Coronary artery (tissue), 2 donors: ENCODE measurements at regions not wholly inside any gene's neighbourhood (a gene's known extent, or its start where the extent isn't known, plus 50 kb on each side); places are given as distances from the start of the nearest gene placed in this dataset.
A peak's percentile ranks its signal among the peaks of the same experiment; 100 is the strongest.

Experiments used
- DNase-seq: peaks from one replicate; pipeline ENCODE4 v3.0.0-alpha.2; 2017; ENCODE audit warnings: low spot score
- H3K27ac ChIP-seq, 2 donors: fragments of 200-600 bp; sonication (generic); one replicate each; pipeline ENCODE4 v1.5.1; 2016 to 2019
- H3K4me3 ChIP-seq: fragments of 200-600 bp; sonication (generic); 2 replicates; pipeline ENCODE4 v1.5.1; 2016; ENCODE audit warnings: mild to moderate bottlenecking, moderate library complexity
- CTCF ChIP-seq: fragments of 200-600 bp; sonication (generic); IDR thresholded peaks from one replicate; pipeline ENCODE4 v1.5.1; 2019; ENCODE audit warnings: antibody characterized with exemption

DNA sequence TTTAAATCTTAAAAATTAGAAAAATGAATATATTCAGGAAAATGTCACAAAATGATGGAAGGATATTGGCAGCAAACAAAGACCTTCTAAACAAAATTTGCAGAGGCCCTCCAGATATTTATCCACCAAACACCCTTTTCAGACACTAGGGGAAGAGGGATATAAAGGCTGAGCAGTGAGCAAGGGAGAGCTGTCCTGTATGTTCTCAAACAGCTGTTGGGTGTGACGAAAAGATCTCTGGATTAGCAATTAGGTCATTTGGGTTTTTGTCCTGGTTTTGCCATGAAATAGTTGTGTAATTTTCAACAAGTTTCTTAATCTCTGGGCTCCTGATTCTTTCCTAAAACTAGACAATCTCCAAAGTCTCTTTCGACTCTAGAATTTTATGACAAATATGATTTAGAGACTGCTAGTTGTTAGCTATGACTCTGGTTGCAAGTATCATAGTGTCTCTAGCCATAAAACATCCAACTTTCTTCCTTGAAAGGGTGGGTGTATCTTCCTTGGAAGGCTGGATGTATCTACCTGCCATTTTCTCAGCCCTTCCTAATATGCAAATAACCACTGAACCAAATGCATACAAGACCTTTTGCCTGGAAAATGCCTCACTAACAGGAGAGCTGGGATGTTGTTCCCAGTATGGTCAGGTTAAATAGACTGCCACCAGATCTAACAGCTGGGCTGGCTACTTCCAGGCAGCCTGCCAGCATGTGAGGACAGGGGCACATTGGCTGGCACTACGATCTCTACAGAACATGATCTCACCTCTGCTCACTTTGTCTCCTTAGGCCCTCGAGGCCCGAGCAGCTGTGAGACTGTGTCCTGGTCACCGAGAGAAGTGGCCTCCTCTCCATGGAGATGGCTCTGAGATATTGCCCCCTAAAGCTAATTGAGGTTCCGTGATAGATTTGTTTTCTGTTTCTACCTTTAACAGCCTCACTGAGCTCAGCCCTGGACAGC, 225.5 kb upstream of the JADE1 start:
- Histone ChIP-seq H3K27ac (peak overlapping the region; percentile 26 to 58), H3K4me3 (no peak overlapping the region)
- DNase-seq, result no peak
- no peak for TF ChIP-seq CTCF

- no peak for TF ChIP-seq CTCF
- Histone ChIP-seq H3K4me3 (no peak overlapping the region), H3K27ac (no peak overlapping the region)
- no peak for DNase-seq
Measured at GRCh38 chr4:128582427-128582870, 227.1 kb upstream of the JADE1 start.

GRCh38 chr4:128579154-128579853, 230.2 kb upstream of the JADE1 start:
- no peak for DNase-seq
- TF ChIP-seq CTCF, result no peak
- Histone ChIP-seq H3K27ac (no peak overlapping the region), H3K4me3 (no peak overlapping the region)

DNA sequence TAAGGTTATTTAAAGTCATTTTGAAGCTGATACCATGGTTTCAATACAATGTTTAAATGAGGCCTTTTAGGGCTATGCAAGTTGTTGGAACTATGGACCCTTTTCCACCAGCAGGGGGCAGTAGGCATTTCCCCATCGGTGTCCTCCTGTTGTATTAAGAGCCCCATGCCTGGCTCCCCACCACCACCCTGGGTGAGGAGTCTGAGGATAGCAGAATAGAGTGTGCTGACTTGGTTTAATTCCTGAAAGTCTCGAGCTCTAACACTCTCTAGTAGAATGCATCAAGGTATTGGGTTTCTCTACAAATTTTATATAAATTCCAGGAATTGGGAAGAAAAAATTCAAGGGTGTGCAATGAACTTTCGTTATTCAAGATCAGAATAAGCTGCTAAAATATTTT, 234.8 kb upstream of the JADE1 start:
- H3K27ac ChIP-seq, result no peak overlapping the region
- TF ChIP-seq CTCF, result peak; percentile 22
- DNase-seq, result no peak

GRCh38 chr4:128573781-128574508, 235.6 kb upstream of the JADE1 start:
- TF ChIP-seq CTCF, result no peak
- Histone ChIP-seq H3K27ac (peak overlapping the region; percentile 31 to 67), H3K4me3 (no peak overlapping the region)
- DNase-seq, result no peak

More for the DNA sequence above, 234.8 kb upstream of the JADE1 start:
- no peak overlapping the region for H3K4me3 ChIP-seq

DNA sequence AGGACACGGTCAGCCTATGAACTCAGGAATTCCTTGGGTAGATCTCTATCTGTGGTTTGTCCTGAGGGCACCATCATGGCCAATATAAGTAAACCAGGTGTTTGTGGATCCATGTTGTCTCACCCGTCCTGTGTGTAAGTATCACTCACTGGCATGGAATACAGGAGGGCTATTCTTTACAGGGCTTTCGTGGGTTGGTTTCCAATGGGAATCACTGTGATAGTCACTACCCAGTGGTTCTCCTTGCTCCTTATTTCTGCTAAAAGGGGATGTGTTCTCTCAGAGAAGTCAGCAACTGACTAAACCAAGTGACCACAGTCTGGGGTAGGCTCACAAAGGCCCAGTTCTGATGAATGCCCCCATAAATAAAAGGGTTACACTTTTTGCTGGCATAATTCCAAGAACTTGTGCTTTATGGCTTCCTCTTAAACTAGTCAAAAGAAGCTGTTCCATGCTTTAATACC, 236.7 kb upstream of the JADE1 start:
- Histone ChIP-seq H3K27ac (peak overlapping the region; percentile 56 to 67), H3K4me3 (no peak overlapping the region)
- DNase-seq, result no peak
- TF ChIP-seq CTCF, result no peak
